Neuronal stem cell (in vitro differentiated cells): ENCODE measurements at regions not wholly inside any gene's neighbourhood (a gene's known extent, or its start where the extent isn't known, plus 50 kb on each side); places are given as distances from the start of the nearest gene placed in this dataset.

Source experiments
- DNase-seq: peaks from one replicate; pipeline ENCODE4 v3.0.0-alpha.2; 2013; ENCODE audit warnings: low spot score
- H2AFZ ChIP-seq: one replicate; pipeline ENCODE4 v1.6.1; 2013; ENCODE audit warnings: mild to moderate bottlenecking, low read length, inconsistent platforms
- H2AK5ac ChIP-seq: 2 replicates; pipeline ENCODE4 v1.6.1; 2013; ENCODE audit warnings: low read depth, mild to moderate bottlenecking, inconsistent platforms, low read length, moderate library complexity, mixed read lengths
- H2BK120ac ChIP-seq: 2 replicates; pipeline ENCODE4 v1.6.1; 2013; ENCODE audit warnings: low read depth, mild to moderate bottlenecking, inconsistent platforms, low read length, moderate library complexity, mixed read lengths
- H2BK12ac ChIP-seq: one replicate; pipeline ENCODE4 v1.6.1; 2013; ENCODE audit warnings: low read length, inconsistent platforms
- H2BK15ac ChIP-seq: 2 replicates; pipeline ENCODE4 v1.6.1; 2013; ENCODE audit warnings: mild to moderate bottlenecking, low read length, inconsistent platforms, mixed read lengths
- H2BK5ac ChIP-seq: one replicate; pipeline ENCODE4 v1.6.1; 2013; ENCODE audit warnings: inconsistent platforms, mild to moderate bottlenecking, low read length, moderate library complexity
- H3K14ac ChIP-seq: one replicate; pipeline ENCODE4 v1.6.1; 2013; ENCODE audit warnings: low read length, inconsistent platforms
- H3K18ac ChIP-seq: 2 replicates; pipeline ENCODE4 v1.6.1; 2013; ENCODE audit warnings: low read length, inconsistent platforms
- H3K23ac ChIP-seq: 2 replicates; pipeline ENCODE4 v1.6.1; 2013; ENCODE audit warnings: low read depth, mild to moderate bottlenecking, mixed read lengths, low read length, inconsistent platforms; ENCODE audit not compliant: poor library complexity
- H3K27ac ChIP-seq: replicated peaks from 3 replicates; pipeline ENCODE4 v1.5.1; 2013; ENCODE audit warnings: low read length, inconsistent platforms
- H3K27me3 ChIP-seq, 3 experiments: 2 replicates each; pipeline ENCODE4 v1.6.1; 2013; ENCODE audit warnings: low read length in 3 of 3, mild to moderate bottlenecking in 2 of 3, inconsistent platforms in 1 of 3, low read depth in 1 of 3, mixed read lengths in 1 of 3, moderate library complexity in 1 of 3; ENCODE audit not compliant: control insufficient read depth in 3 of 3, insufficient read depth in 3 of 3
- H3K36me3 ChIP-seq, 2 donors: replicated peaks in 1 of 2; 2 replicates each; pipeline ENCODE4 v1.6.1; 2013; ENCODE audit warnings: low read length in 2 of 2; ENCODE audit not compliant: control insufficient read depth in 2 of 2, insufficient read depth in 2 of 2
- H3K4ac ChIP-seq: 2 replicates; pipeline ENCODE4 v1.6.1; 2013; ENCODE audit warnings: inconsistent platforms, mild to moderate bottlenecking, low read length, moderate library complexity
- H3K4me1 ChIP-seq, 2 donors: 1 replicate in 1 of 2; 2 replicates in 1 of 2; pipeline ENCODE4 v1.6.1; 2013; ENCODE audit warnings: low read length in 2 of 2, low read depth in 1 of 2; ENCODE audit not compliant: control insufficient read depth in 2 of 2, insufficient read depth in 1 of 2
- H3K4me2 ChIP-seq: one replicate; pipeline ENCODE4 v1.6.1; 2013; ENCODE audit warnings: mild to moderate bottlenecking, low read length, inconsistent platforms; ENCODE audit not compliant: insufficient read depth, poor library complexity, severe bottlenecking
- H3K4me3 ChIP-seq, 2 donors: 2 replicates each; pipeline ENCODE4 v1.5.1; 2013; ENCODE audit warnings: low read length in 2 of 2, mild to moderate bottlenecking in 2 of 2, inconsistent platforms in 1 of 2, moderate library complexity in 1 of 2
- H3K79me1 ChIP-seq: one replicate; pipeline ENCODE4 v1.6.1; 2013; ENCODE audit warnings: low read depth, mild to moderate bottlenecking, inconsistent platforms, low read length, moderate library complexity
- H3K9ac ChIP-seq: one replicate; pipeline ENCODE4 v1.6.1; 2013; ENCODE audit warnings: mild to moderate bottlenecking, low read depth, low read length, inconsistent platforms; ENCODE audit not compliant: poor library complexity
- H3K9me3 ChIP-seq, 2 donors: replicated peaks in 1 of 2; 2 replicates each; pipeline versions ENCODE3 to v1.6.1; 2013; ENCODE audit warnings: low read length in 2 of 2, mild to moderate bottlenecking in 2 of 2, inconsistent platforms in 1 of 2, low read depth in 1 of 2, mixed read lengths in 1 of 2, moderate library complexity in 1 of 2; ENCODE audit not compliant: control insufficient read depth in 2 of 2, insufficient read depth in 1 of 2
- H4K8ac ChIP-seq: one replicate; pipeline ENCODE4 v1.6.1; 2013; ENCODE audit warnings: low read depth, mild to moderate bottlenecking, inconsistent platforms, low read length, moderate library complexity
- H4K91ac ChIP-seq: one replicate; pipeline ENCODE4 v1.6.1; 2013; ENCODE audit warnings: low read length, low read depth, mild to moderate bottlenecking, inconsistent platforms; ENCODE audit not compliant: poor library complexity
- WGBS, 2 donors: extraction: QIAGEN DNeasy Blood & Tissue Kit; methylation state at CpG; one replicate each; pipeline ENCODE4 v1.1.7; 2013; ENCODE audit warnings: missing lambda C conversion rate in 2 of 2, mixed read lengths in 1 of 2; ENCODE audit not compliant: insufficient read length in 2 of 2, insufficient replicate concordance in 1 of 2; ENCODE audit errors: extremely low coverage in 2 of 2; 5-methylcytosine and 5-hydroxymethylcytosine counted together

DNA sequence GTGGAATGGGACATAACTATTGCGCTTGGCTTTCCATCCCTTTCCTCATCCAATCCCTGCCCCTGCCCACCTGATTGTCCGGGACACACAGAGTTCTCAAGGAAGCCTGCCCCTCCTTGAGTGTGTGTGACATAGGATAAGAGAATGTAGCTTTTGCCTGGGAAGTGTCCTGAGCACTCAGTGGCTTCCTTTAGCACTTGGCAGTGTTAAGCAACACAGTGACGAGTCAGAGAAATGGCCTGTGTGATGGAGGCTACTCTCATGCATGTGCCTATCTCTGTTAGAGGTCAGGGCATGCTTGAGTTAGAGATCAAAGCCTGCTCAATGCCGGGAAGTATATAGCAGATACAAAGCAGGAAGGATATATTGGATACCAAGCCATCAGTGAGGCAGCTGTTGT is 289.5 kb downstream of the SIPA1L2 start:
- H2AFZ ChIP-seq, result no peak overlapping the region
- no peak overlapping the region for H4K91ac ChIP-seq
- H3K18ac ChIP-seq, result no peak overlapping the region
- no peaks in the 10 kb centered on the region for H3K36me3 ChIP-seq
- peaks cover 0 to 4% of the 10 kb centered on the region in 2 donors for H3K4me1 ChIP-seq
- no peak for DNase-seq
- H2BK5ac ChIP-seq, result no peak overlapping the region
- H2BK15ac ChIP-seq, result no peak overlapping the region
- no peak overlapping the region for H3K27ac ChIP-seq
- no peak overlapping the region for H3K23ac ChIP-seq
- no peak overlapping the region for H3K4me2 ChIP-seq
- no peaks in the 10 kb centered on the region for H3K79me1 ChIP-seq
- peaks cover 0 to 9% of the 10 kb centered on the region in 2 donors for H3K9me3 ChIP-seq
- no peak overlapping the region for H3K4ac ChIP-seq
- no peak overlapping the region for H4K8ac ChIP-seq
- no peak overlapping the region for H2BK12ac ChIP-seq
- peaks cover 0 to 3% (median 0%) of the 10 kb centered on the region in 3 experiments for H3K27me3 ChIP-seq
- H2BK120ac ChIP-seq, result no peak overlapping the region
- no peak overlapping the region for H3K9ac ChIP-seq
- H2AK5ac ChIP-seq, result no peak overlapping the region
- no peak overlapping the region for H3K4me3 ChIP-seq
- no peak overlapping the region for H3K14ac ChIP-seq
- no CpG with 5 or more reads among the region's 4 CpGs for WGBS, 2 donors

DNA sequence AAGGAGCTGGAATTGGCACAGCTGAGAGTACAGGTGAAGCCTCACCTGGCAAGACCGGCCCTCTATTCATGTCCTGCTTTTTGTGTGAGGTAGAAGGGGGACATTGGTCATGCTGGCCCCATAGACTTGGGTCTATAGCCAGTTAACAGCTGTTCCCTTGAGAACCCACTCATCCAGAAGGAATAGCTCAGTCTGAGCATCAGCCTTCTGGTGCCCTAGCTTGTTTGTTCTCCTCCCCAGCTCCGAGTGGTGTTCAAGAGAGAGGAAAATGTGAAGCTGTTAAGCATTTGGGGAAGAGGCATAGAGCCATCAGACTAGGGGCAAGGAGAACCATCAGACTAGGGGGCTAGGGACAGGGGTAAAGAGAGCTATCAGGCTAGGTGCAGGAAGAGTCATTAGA is 290.9 kb downstream of the SIPA1L2 start:
- Histone ChIP-seq H3K4me2 (no peak overlapping the region), H2BK15ac (no peak overlapping the region), H2AFZ (no peak overlapping the region), H3K27ac (no peak overlapping the region), H4K91ac (no peak overlapping the region), H3K79me1 (no peaks in the 10 kb centered on the region), H3K36me3 (no peaks in the 10 kb centered on the region), H3K4me1 (peaks cover 0 to 6% of the 10 kb centered on the region in 2 donors), H3K18ac (no peak overlapping the region), H3K9me3 (no peaks in the 10 kb centered on the region), H3K4me3 (no peak overlapping the region), H3K9ac (no peak overlapping the region), H3K27me3 (peaks cover 0 to 3% (median 0%) of the 10 kb centered on the region in 3 experiments), H4K8ac (no peak overlapping the region), H3K4ac (no peak overlapping the region), H2AK5ac (no peak overlapping the region), H3K23ac (no peak overlapping the region), H2BK12ac (no peak overlapping the region), H2BK5ac (no peak overlapping the region), H3K14ac (no peak overlapping the region), H2BK120ac (no peak overlapping the region)
- DNase-seq, result no peak
- WGBS, 2 donors, result no CpG with 5 or more reads among the region's 2 CpGs

DNA sequence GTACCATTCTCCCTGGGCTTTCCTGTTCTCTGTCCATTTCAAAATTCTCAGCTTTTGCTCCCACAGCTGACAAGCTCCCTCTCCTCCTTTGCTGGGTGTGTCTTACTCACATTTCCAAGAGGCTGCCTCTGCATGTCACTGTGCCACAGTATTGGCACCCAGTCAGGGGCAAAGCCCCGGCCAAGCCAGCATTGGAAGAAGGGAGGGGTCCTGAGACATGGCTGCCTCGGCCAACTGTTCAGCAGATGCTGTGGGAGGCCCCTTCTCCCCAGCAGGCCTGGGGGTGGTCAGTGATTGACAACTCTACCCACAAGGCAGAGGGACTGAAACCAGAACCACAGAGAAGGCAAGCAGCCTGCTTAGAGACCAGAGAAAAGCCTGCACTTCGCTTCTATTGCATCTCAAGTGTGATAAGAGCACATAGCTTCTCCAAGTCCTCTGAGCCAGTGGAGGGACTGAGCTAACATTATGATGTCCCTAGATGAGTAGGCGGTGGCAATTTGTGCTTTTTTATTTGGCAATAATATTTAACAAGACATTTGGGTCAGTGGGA is 294.1 kb downstream of the SIPA1L2 start:
- no peak overlapping the region for H3K27ac ChIP-seq
- no peak overlapping the region for H3K14ac ChIP-seq
- H4K91ac ChIP-seq, result no peak overlapping the region
- no peak overlapping the region for H3K23ac ChIP-seq
- no peak overlapping the region for H2BK5ac ChIP-seq
- no peak overlapping the region for H3K4ac ChIP-seq
- no CpG with 5 or more reads among the region's 4 CpGs for WGBS, 2 donors
- H3K18ac ChIP-seq, result peak overlapping the region; percentile 21
- no peak overlapping the region for H4K8ac ChIP-seq
- no peak overlapping the region for H3K4me3 ChIP-seq
- H2BK120ac ChIP-seq, result no peak overlapping the region
- H2AK5ac ChIP-seq, result no peak overlapping the region
- peaks cover 0 to 3% (median 0%) of the 10 kb centered on the region in 3 experiments for H3K27me3 ChIP-seq
- H2AFZ ChIP-seq, result peak overlapping the region; percentile 56
- peak overlapping the region; percentile 11 for H2BK15ac ChIP-seq
- H3K9ac ChIP-seq, result no peak overlapping the region
- peaks cover 2% of the 10 kb centered on the region in 2 donors for H3K9me3 ChIP-seq
- H3K36me3 ChIP-seq, result no peaks in the 10 kb centered on the region
- no peak overlapping the region for H2BK12ac ChIP-seq
- no peak overlapping the region for H3K4me2 ChIP-seq
- no peaks in the 10 kb centered on the region for H3K79me1 ChIP-seq
- DNase-seq, result no peak
- peaks cover 0 to 11% of the 10 kb centered on the region in 2 donors for H3K4me1 ChIP-seq

DNA sequence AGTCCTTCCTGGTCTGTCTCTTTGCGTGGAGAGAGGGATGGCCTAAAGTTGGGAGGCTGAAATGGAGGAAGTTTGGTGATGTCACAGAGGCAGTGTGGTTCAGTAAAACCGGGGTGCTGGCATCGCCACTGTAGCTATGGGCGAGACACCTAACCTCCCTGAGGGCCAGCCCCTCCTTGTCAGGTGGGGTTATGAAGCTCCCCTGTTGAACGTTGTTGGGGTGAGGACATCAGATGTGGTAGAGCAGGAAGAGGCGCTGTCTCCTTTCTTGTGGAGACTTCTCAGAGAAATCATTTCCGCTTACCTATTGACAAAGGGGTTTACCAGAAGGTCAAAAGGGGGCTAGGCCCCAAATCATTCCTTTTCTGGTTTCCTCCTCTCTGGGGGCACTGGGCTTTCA is 294.7 kb downstream of the SIPA1L2 start:
- Histone ChIP-seq H2BK5ac (no peak overlapping the region), H3K4me1 (peaks cover 0 to 11% of the 10 kb centered on the region in 2 donors), H2AK5ac (no peak overlapping the region), H3K27ac (no peak overlapping the region), H2BK12ac (no peak overlapping the region), H2BK120ac (no peak overlapping the region), H2AFZ (peak overlapping the region; percentile 56), H4K8ac (no peak overlapping the region), H3K14ac (no peak overlapping the region), H3K23ac (no peak overlapping the region), H3K18ac (no peak overlapping the region), H3K36me3 (no peaks in the 10 kb centered on the region), H3K27me3 (peaks cover 0 to 3% (median 0%) of the 10 kb centered on the region in 3 experiments), H2BK15ac (peak overlapping the region; percentile 61), H3K4me3 (no peak overlapping the region), H3K9me3 (peaks cover 3% of the 10 kb centered on the region in 2 donors), H3K4ac (no peak overlapping the region), H3K79me1 (no peaks in the 10 kb centered on the region), H3K4me2 (no peak overlapping the region), H4K91ac (no peak overlapping the region), H3K9ac (no peak overlapping the region)
- WGBS, 2 donors, result no CpG with 5 or more reads among the region's 7 CpGs
- DNase-seq, result no peak
